ENCODE measurements at regions not wholly inside any gene's neighbourhood (a gene's known extent, or its start where the extent isn't known, plus 50 kb on each side); places are given as distances from the start of the nearest gene placed in this dataset.

GRCh38 chr2:136639651-136640050 lies 125.7 kb upstream of the THSD7B start:
- TF ChIP-seq GATA3 (IDR thresholded peaks at IDR 0.05; ENCODE audit: low read depth, low read length): no peak
- TF ChIP-seq GATA2 (IDR thresholded peaks at IDR 0.05; ENCODE audit: low read depth, low read length): no peak

Data from SH-SY5Y (cell line).